Activated T-helper 2 cell treated with anti-CD3 and anti-CD28 coated beads, Interferon-gamma antibody, Interleukin-2, Interleukin-4, amounts not matched to agents 10 μg/mL and 5 μg/mL and 100 μg/mL, durations not matched to agents 14 hours and 24 hours and 36 hours (primary cell): ENCODE measurements at regions not wholly inside any gene's neighbourhood (a gene's known extent, or its start where the extent isn't known, plus 50 kb on each side); places are given as distances from the start of the nearest gene placed in this dataset.

ENCODE experiments used
- DNase-seq: peaks from one replicate; pipeline ENCODE4 v3.0.0; 2021; ENCODE audit warnings: low spot score
- H3K27ac Mint-ChIP-seq: one replicate; pipeline ENCODE4 v1.8.0; 2021; ENCODE audit warnings: mixed read lengths
- H3K27me3 Mint-ChIP-seq: one replicate; pipeline ENCODE4 v1.8.0; 2021; ENCODE audit warnings: low read depth, mixed read lengths
- H3K36me3 Mint-ChIP-seq: one replicate; pipeline ENCODE4 v1.8.0; 2021; ENCODE audit warnings: low read depth, mixed read lengths
- H3K4me1 Mint-ChIP-seq: one replicate; pipeline ENCODE4 v1.8.0; 2021; ENCODE audit warnings: low read depth, mixed read lengths
- H3K4me3 Mint-ChIP-seq: one replicate; pipeline ENCODE4 v1.8.0; 2021; ENCODE audit warnings: low read depth, mild to moderate bottlenecking, moderate library complexity, mixed read lengths
- H3K9me3 Mint-ChIP-seq: one replicate; pipeline ENCODE4 v1.8.0; 2021; ENCODE audit warnings: mixed read lengths
- intact Hi-C: fragments of 100-400 bp; cut with micrococcal nuclease; formaldehyde crosslinking; loops from one replicate; pipeline ENCODE4 v1.15.1; 2023

- Mint-ChIP-seq H3K4me1 (no peaks in the 10 kb centered on the region), H3K4me3 (no peak overlapping the region)
Measured at GRCh38 chr2:217276433-217276832, 416.6 kb upstream of the TNP1 start.

DNA sequence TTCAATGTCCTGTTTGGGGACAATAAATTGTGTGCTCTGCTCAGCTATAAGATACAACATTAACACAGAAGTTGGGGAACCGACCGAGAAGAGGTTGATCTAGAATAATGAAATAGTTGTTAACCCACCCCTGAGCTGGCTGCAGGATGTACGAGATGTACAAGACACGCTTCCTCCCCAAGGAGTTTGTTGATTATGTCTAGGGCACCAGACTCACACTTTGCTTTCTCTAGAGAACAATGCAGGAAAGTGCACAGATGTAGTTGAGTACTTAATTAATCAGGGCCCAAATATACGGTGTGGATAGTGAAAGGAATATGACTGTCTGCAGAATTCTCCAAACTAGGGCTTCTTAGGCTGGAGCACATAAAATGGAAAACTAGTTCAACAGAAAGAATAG is 415.2 kb upstream of the TNP1 start:
- intact Hi-C loops, result no loop called here

More at GRCh38 chr2:217276433-217276832, 416.6 kb upstream of the TNP1 start:
- intact Hi-C loops, result no loop called here
- Mint-ChIP-seq H3K9me3 (no peaks in the 10 kb centered on the region), H3K27ac (no peak overlapping the region), H3K27me3 (peaks cover 1% of the 10 kb centered on the region), H3K36me3 (no peaks in the 10 kb centered on the region)
- DNase-seq, result no peak

GRCh38 chr2:217274578-217274977 is 414.7 kb upstream of the TNP1 start:
- Mint-ChIP-seq H3K4me3 (no peak overlapping the region), H3K9me3 (no peaks in the 10 kb centered on the region), H3K4me1 (no peaks in the 10 kb centered on the region), H3K27ac (no peak overlapping the region), H3K36me3 (no peaks in the 10 kb centered on the region), H3K27me3 (peaks cover 1% of the 10 kb centered on the region)
- intact Hi-C loops, result no loop called here
- DNase-seq, result no peak

More for the DNA sequence above, 415.2 kb upstream of the TNP1 start:
- no peak for DNase-seq
- Mint-ChIP-seq H3K4me1 (no peaks in the 10 kb centered on the region), H3K36me3 (no peaks in the 10 kb centered on the region), H3K9me3 (no peaks in the 10 kb centered on the region), H3K4me3 (no peak overlapping the region), H3K27ac (no peak overlapping the region), H3K27me3 (peaks cover 1% of the 10 kb centered on the region)

DNA sequence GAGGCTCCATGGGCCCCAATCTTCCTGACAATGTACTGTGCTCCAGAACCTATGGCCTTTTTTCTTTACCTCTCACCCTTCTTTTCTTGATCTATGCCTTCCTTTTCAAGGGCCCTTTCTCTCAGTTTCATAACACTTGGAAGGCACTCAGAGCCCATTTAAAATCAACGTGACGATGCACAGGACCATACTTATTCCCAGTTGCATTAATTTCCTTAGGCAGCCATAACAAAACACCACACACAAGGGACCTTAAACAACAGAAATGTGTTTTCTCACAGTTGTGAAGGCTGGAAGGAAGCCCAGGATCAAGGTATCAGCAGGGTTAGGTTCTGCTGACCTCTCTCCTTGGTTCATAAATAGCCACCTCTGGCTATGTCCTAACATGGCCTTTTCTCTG is 414.0 kb upstream of the TNP1 start:
- Mint-ChIP-seq H3K27me3 (peaks cover 1% of the 10 kb centered on the region), H3K4me3 (no peak overlapping the region)

DNA sequence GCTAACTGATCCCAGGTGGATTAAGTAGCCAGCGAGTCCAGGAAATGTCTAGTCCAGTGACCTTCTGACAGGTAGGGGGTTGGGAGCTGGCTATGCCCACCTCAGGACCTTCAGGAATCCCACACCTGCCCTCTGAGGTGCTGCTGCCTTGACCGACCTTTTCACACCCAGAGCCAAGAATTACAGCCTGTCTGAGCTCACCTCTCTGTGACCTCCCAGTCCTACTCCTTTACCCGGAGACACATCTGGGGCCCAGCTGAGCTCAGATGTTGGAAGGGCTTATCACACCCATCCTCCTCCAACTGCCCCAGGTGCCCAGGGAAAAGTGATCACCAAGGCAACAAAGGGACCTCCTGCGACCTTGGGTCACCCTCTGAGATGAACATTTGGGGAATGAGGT is 413.3 kb upstream of the TNP1 start:
- no peak overlapping the region for H3K27ac Mint-ChIP-seq
- DNase-seq, result no peak
- peaks cover 1% of the 10 kb centered on the region for H3K27me3 Mint-ChIP-seq
- H3K36me3 Mint-ChIP-seq, result no peaks in the 10 kb centered on the region
- peaks cover under 1% of the 10 kb centered on the region for H3K9me3 Mint-ChIP-seq
- intact Hi-C loops, result no loop called here
- H3K4me3 Mint-ChIP-seq, result no peak overlapping the region
- no peaks in the 10 kb centered on the region for H3K4me1 Mint-ChIP-seq

More for the DNA sequence above, 414.0 kb upstream of the TNP1 start:
- no peaks in the 10 kb centered on the region for H3K9me3 Mint-ChIP-seq
- H3K36me3 Mint-ChIP-seq, result no peaks in the 10 kb centered on the region
- intact Hi-C loops, result no loop called here
- DNase-seq, result no peak
- H3K27ac Mint-ChIP-seq, result no peak overlapping the region
- H3K4me1 Mint-ChIP-seq, result no peaks in the 10 kb centered on the region

DNA sequence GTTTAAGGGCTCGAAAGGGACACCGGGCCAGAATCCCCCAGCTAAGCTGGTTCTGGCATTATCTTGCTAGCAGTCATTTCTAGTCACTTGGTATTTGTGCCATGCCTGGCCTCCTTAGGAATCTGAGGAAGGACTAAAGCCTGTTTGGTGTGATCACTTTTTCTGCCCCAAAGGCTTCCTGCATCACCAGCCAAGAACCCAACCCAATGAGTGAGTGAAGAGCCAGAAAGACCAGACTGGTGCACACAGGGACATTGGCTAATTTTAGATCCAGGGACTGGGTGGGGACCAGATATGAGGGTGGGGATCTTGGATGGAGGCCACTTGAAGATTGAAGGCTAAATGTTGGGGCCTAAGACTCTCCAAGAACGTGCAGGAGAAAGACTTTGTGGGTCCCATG is 411.9 kb upstream of the TNP1 start:
- H3K27me3 Mint-ChIP-seq, result peaks cover under 1% of the 10 kb centered on the region
- no peak overlapping the region for H3K4me3 Mint-ChIP-seq
- intact Hi-C loops, result no loop called here
- H3K36me3 Mint-ChIP-seq, result no peaks in the 10 kb centered on the region
- DNase-seq, result no peak
- H3K27ac Mint-ChIP-seq, result no peak overlapping the region
- no peaks in the 10 kb centered on the region for H3K4me1 Mint-ChIP-seq
- peaks cover 6% of the 10 kb centered on the region for H3K9me3 Mint-ChIP-seq

- DNase-seq, result no peak
- H3K27me3 Mint-ChIP-seq, result no peaks in the 10 kb centered on the region
- H3K4me1 Mint-ChIP-seq, result no peaks in the 10 kb centered on the region
- no peak overlapping the region for H3K27ac Mint-ChIP-seq
- intact Hi-C loops, result no loop called here
- no peak overlapping the region for H3K4me3 Mint-ChIP-seq
- peaks cover 6% of the 10 kb centered on the region for H3K9me3 Mint-ChIP-seq
- no peaks in the 10 kb centered on the region for H3K36me3 Mint-ChIP-seq
Measured at GRCh38 chr2:217270485-217271121, 410.7 kb upstream of the TNP1 start.

DNA sequence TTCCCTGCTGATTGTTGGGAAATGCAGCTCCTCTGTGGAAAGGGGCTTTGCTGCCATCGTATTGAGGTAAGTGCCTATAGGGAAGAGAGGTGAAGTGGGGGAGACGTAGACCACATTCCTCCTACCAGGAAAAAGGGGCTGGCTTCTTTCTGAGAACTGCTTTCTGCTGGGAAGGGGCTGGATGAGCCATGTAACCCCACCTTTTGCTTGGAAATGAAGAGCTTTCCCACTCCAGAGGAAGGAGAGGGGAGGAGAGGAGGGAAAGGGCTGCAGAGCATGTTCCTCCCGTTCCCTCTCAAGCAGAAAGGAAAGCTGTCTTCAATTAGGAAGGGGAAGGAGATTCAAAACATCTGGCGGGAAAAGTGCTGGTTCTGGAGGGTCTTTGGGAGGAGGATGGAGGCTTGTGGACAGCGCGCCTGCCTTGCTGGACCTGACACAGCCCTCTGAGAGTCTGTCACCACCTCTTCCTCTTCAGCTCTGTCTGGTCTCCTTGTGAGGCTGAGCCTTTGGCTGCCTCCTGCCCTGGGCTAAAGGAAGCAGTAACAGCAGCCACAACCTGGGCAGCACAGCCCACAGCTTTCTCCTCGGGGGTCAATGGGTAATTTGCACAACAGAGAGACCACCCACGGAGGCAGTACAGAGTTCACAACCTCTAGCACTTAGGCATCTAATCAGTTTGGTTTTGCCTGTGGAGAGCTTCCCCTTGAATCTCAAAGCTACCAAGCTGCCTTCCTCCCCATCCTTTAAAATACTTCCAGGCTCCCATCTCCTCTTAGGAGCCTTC is 410.0 kb upstream of the TNP1 start:
- DNase-seq, result no peak
- no peaks in the 10 kb centered on the region for H3K36me3 Mint-ChIP-seq
- no peaks in the 10 kb centered on the region for H3K4me1 Mint-ChIP-seq
- H3K4me3 Mint-ChIP-seq, result no peak overlapping the region
- intact Hi-C loops, result no loop called here
- peaks cover 6% of the 10 kb centered on the region for H3K9me3 Mint-ChIP-seq
- H3K27me3 Mint-ChIP-seq, result no peaks in the 10 kb centered on the region
- no peak overlapping the region for H3K27ac Mint-ChIP-seq

- intact Hi-C loops, result no loop called here
- no peak overlapping the region for H3K4me3 Mint-ChIP-seq
Measured at GRCh38 chr2:217268978-217269377, 409.1 kb upstream of the TNP1 start.

DNA sequence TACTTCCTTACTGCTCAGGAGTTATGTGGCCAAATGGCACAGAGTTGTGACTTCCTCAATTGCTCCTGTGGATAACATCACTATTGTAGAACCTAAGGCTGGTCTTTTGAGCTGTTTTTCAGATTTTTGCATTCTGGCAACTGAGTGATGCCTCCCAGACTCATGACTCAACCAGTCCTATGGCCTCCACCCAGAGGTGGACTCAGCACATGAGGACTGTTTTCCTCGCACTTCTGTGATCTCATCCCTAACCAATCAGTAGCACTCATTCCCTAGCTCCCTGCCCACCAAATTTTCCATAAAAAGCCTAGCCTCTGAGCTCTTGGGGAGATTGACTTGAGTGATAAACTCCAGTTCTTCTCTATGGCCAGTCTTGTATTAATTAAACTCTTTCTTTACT is 407.9 kb upstream of the TNP1 start:
- Mint-ChIP-seq H3K36me3 (no peaks in the 10 kb centered on the region), H3K4me3 (no peak overlapping the region), H3K27me3 (peaks cover under 1% of the 10 kb centered on the region), H3K27ac (no peak overlapping the region), H3K9me3 (peaks cover 6% of the 10 kb centered on the region), H3K4me1 (no peaks in the 10 kb centered on the region)
- intact Hi-C loops, result no loop called here
- DNase-seq, result no peak

More at GRCh38 chr2:217268978-217269377, 409.1 kb upstream of the TNP1 start:
- Mint-ChIP-seq H3K9me3 (peaks cover 6% of the 10 kb centered on the region), H3K36me3 (no peaks in the 10 kb centered on the region), H3K27ac (no peak overlapping the region), H3K27me3 (no peaks in the 10 kb centered on the region), H3K4me1 (no peaks in the 10 kb centered on the region)
- no peak for DNase-seq

DNA sequence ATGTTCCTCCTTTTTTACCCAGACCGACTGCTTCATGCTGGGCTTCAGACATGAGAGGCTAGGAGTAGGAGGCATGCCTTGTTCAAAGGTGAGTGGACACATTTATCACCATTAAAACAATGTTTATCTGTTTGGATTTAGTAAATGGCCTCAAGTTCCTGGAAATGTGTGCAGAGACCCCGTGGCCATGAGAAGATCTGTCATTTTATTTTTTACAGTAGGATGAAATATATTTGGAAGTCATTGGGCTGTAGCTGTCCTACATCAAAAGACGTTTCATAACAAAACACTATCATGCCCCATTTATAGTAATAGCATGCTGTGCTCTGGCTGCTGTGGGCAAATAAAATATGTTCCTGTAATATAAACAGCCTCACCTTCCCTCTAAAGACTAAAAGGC is 403.9 kb upstream of the TNP1 start:
- DNase-seq, result no peak
- H3K36me3 Mint-ChIP-seq, result no peaks in the 10 kb centered on the region
- intact Hi-C loops, result no loop called here
- no peak overlapping the region for H3K27ac Mint-ChIP-seq
- no peaks in the 10 kb centered on the region for H3K4me1 Mint-ChIP-seq
- no peak overlapping the region for H3K4me3 Mint-ChIP-seq
- peaks cover 12% of the 10 kb centered on the region for H3K27me3 Mint-ChIP-seq
- peaks cover 6% of the 10 kb centered on the region for H3K9me3 Mint-ChIP-seq

- intact Hi-C loops, result no loop called here
- DNase-seq, result no peak
- no peak overlapping the region for H3K4me3 Mint-ChIP-seq
- H3K9me3 Mint-ChIP-seq, result peaks cover 3% of the 10 kb centered on the region
- no peaks in the 10 kb centered on the region for H3K36me3 Mint-ChIP-seq
- H3K4me1 Mint-ChIP-seq, result no peaks in the 10 kb centered on the region
- peaks cover 12% of the 10 kb centered on the region for H3K27me3 Mint-ChIP-seq
- no peak overlapping the region for H3K27ac Mint-ChIP-seq
Measured at GRCh38 chr2:217262911-217263310, 403.0 kb upstream of the TNP1 start.

DNA sequence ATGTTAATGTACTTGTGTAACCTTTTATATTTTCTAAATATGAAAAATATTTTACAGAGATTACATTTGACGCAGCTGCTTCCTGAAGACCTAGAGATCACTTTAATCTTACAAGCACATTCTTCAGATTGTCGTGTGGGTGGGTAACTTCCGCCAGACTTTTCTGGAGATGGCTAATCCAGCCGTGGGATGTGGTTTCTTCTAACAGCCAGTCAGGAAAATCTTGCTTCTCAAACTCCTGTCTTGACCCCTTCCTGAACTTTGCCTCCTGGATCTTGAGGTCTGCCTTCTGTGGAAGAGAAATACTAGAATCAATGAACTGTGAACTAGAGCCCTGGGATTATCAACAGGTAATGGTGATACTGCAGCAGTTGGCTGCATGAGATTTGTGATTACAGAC is 401.6 kb upstream of the TNP1 start:
- no peak for DNase-seq
- H3K36me3 Mint-ChIP-seq, result no peaks in the 10 kb centered on the region
- H3K4me3 Mint-ChIP-seq, result no peak overlapping the region
- H3K9me3 Mint-ChIP-seq, result no peaks in the 10 kb centered on the region
- H3K4me1 Mint-ChIP-seq, result no peaks in the 10 kb centered on the region
- intact Hi-C loops, result no loop called here
- H3K27ac Mint-ChIP-seq, result no peak overlapping the region
- H3K27me3 Mint-ChIP-seq, result peaks cover 12% of the 10 kb centered on the region
